ENCODE measurements at regions not wholly inside any gene's neighbourhood (a gene's known extent, or its start where the extent isn't known, plus 50 kb on each side); places are given as distances from the start of the nearest gene placed in this dataset.
"Not testable (repeated sequence)": the region's sequence is repeated elsewhere in the genome, so short reads cannot be mapped to it uniquely, and the experiment has no call there.

DNA sequence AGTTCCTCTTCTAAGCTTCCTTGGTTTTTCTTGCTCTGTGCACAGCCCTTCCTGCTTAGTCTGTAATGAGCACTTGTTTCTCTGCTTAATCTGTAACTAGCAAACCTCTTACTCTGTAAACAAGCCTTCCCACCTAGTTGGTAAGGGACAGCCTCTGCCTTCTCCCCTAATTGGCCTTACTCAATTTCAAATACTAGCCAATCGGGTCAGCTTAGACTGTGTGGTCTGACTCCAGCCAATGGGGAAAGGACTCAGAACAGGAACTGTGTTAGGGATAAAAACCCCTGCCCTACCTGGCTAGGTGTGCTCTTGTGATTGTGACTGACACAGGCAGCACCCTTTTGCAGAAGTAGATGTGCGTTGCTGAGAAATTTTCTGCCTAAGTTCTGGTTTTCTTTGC is 136.5 kb upstream of the AADAT start:
- Histone ChIP-seq H3K27me3 (replicated peaks; ENCODE audit: insufficient read depth) (no peaks in the 10 kb centered on the region), H3K9me3 (ENCODE audit: low read depth) (no peaks in the 10 kb centered on the region), H3K4me1 (ENCODE audit: insufficient read depth) (no peaks in the 10 kb centered on the region), H3K9me2 (ENCODE audit: insufficient read depth) (no peaks in the 10 kb centered on the region), H3F3A (ENCODE audit: insufficient read depth) (no peaks in the 10 kb centered on the region), H3K4me3 (no peak overlapping the region), H3K79me2 (ENCODE audit: insufficient read depth) (no peaks in the 10 kb centered on the region), H3K36me3 (ENCODE audit: low read depth) (no peaks in the 10 kb centered on the region), H3K4me2 (ENCODE audit: unreplicated experiment) (no peak overlapping the region), H3K9ac (no peak overlapping the region), H2AFZ (no peak overlapping the region), H3K27ac (no peak overlapping the region), H4K20me1 (ENCODE audit: insufficient read depth) (no peaks in the 10 kb centered on the region)
- TF ChIP-seq EZH2phosphoT487 (IDR thresholded peaks at IDR 0.05; ENCODE audit: insufficient read depth, low read depth): no peak
- TF ChIP-seq EZH2 (IDR thresholded peaks at IDR 0.05; ENCODE audit: insufficient read depth, poor library complexity, severe bottlenecking): no peak
- no peak for DNase-seq
- WGBS, 2 experiments (ENCODE audit: low coverage in 1 of 2, low lambda C conversion rate in 2 of 2, missing lambda C conversion rate in 2 of 2): 13 to 18% methylated on average over 2 of the region's 2 CpGs
- in situ Hi-C loops (cut with MboI): no loop called here

DNA sequence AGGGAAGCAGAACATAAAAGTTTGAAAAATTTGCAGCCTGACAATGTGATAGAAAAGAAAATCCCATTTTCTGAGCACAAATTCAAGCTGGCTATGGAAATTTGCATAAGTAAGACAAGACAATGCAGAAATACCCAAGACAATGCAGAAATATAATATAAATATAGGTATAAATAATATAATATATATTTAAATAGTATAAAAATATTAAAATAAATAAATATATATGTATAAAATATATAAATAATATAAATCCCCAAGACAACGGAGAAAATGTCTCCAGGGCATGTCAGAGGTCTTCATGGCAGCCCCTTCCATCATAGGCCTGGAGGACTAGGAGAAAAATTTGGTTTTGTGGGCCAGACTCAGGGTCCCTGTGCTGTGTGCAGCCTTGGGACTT is 125.0 kb upstream of the AADAT start:
- WGBS, 2 experiments (ENCODE audit: low coverage in 1 of 2, low lambda C conversion rate in 2 of 2, missing lambda C conversion rate in 2 of 2): 0 to 3% methylated on average over 1 of the region's 1 CpG
- Histone ChIP-seq H3K4me1 (ENCODE audit: insufficient read depth) (no peaks in the 10 kb centered on the region), H2AFZ (no peak overlapping the region), H3K4me2 (ENCODE audit: unreplicated experiment) (no peak overlapping the region), H3F3A (ENCODE audit: insufficient read depth) (no peaks in the 10 kb centered on the region), H3K36me3 (ENCODE audit: low read depth) (no peaks in the 10 kb centered on the region), H3K4me3 (no peak overlapping the region), H3K9me2 (ENCODE audit: insufficient read depth) (no peaks in the 10 kb centered on the region), H3K27ac (no peak overlapping the region), H3K9ac (no peak overlapping the region), H3K79me2 (ENCODE audit: insufficient read depth) (no peaks in the 10 kb centered on the region), H3K9me3 (ENCODE audit: low read depth) (no peaks in the 10 kb centered on the region), H3K27me3 (replicated peaks; ENCODE audit: insufficient read depth) (no peaks in the 10 kb centered on the region), H4K20me1 (ENCODE audit: insufficient read depth) (no peaks in the 10 kb centered on the region)
- no peak for DNase-seq
- in situ Hi-C loops (cut with MboI): no loop called here
- TF ChIP-seq EZH2 (IDR thresholded peaks at IDR 0.05; ENCODE audit: insufficient read depth, poor library complexity, severe bottlenecking): no peak
- TF ChIP-seq EZH2phosphoT487 (IDR thresholded peaks at IDR 0.05; ENCODE audit: insufficient read depth, low read depth): no peak

GRCh38 chr4:170214101-170214500 is 124.3 kb upstream of the AADAT start:
- DNase-seq: no peak
- in situ Hi-C loops (cut with MboI): no loop called here
- no peak overlapping the region for H3K4me2 ChIP-seq (ENCODE audit: unreplicated experiment)
- no peak overlapping the region for H2AFZ ChIP-seq
- H4K20me1 ChIP-seq (ENCODE audit: insufficient read depth): no peaks in the 10 kb centered on the region
- WGBS, 2 experiments (ENCODE audit: low coverage in 1 of 2, low lambda C conversion rate in 2 of 2, missing lambda C conversion rate in 2 of 2): 23 to 25% methylated on average over 1 of the region's 1 CpG
- H3K79me2 ChIP-seq (ENCODE audit: insufficient read depth): no peaks in the 10 kb centered on the region
- H3K27ac ChIP-seq: no peak overlapping the region
- no peaks in the 10 kb centered on the region for H3K36me3 ChIP-seq (ENCODE audit: low read depth)
- H3K9ac ChIP-seq: no peak overlapping the region
- TF ChIP-seq EZH2phosphoT487 (IDR thresholded peaks at IDR 0.05; ENCODE audit: insufficient read depth, low read depth) (no peak), EZH2 (IDR thresholded peaks at IDR 0.05; ENCODE audit: insufficient read depth, poor library complexity, severe bottlenecking) (no peak)
- no peaks in the 10 kb centered on the region for H3K27me3 ChIP-seq (replicated peaks; ENCODE audit: insufficient read depth)
- H3K9me3 ChIP-seq (ENCODE audit: low read depth): no peaks in the 10 kb centered on the region
- H3F3A ChIP-seq (ENCODE audit: insufficient read depth): no peaks in the 10 kb centered on the region
- H3K4me3 ChIP-seq: no peak overlapping the region
- no peaks in the 10 kb centered on the region for H3K9me2 ChIP-seq (ENCODE audit: insufficient read depth)
- H3K4me1 ChIP-seq (ENCODE audit: insufficient read depth): no peaks in the 10 kb centered on the region

GRCh38 chr4:170202721-170203120 is 113.0 kb upstream of the AADAT start:
- H3K36me3 ChIP-seq (ENCODE audit: low read depth): no peaks in the 10 kb centered on the region
- 12 to 21% methylated on average over 3 of the region's 3 CpGs for WGBS, 2 experiments (ENCODE audit: low coverage in 1 of 2, low lambda C conversion rate in 2 of 2, missing lambda C conversion rate in 2 of 2)
- DNase-seq: no peak
- H3K9ac ChIP-seq: no peak overlapping the region
- in situ Hi-C loops (cut with MboI): no loop called here
- H3K4me1 ChIP-seq (ENCODE audit: insufficient read depth): no peaks in the 10 kb centered on the region
- no peak overlapping the region for H3K4me2 ChIP-seq (ENCODE audit: unreplicated experiment)
- no peaks in the 10 kb centered on the region for H3K79me2 ChIP-seq (ENCODE audit: insufficient read depth)
- no peaks in the 10 kb centered on the region for H3F3A ChIP-seq (ENCODE audit: insufficient read depth)
- TF ChIP-seq EZH2 (IDR thresholded peaks at IDR 0.05; ENCODE audit: insufficient read depth, poor library complexity, severe bottlenecking) (no peak), EZH2phosphoT487 (IDR thresholded peaks at IDR 0.05; ENCODE audit: insufficient read depth, low read depth) (no peak)
- no peaks in the 10 kb centered on the region for H3K27me3 ChIP-seq (replicated peaks; ENCODE audit: insufficient read depth)
- no peak overlapping the region for H3K27ac ChIP-seq
- H3K9me3 ChIP-seq (ENCODE audit: low read depth): no peaks in the 10 kb centered on the region
- no peaks in the 10 kb centered on the region for H4K20me1 ChIP-seq (ENCODE audit: insufficient read depth)
- no peaks in the 10 kb centered on the region for H3K9me2 ChIP-seq (ENCODE audit: insufficient read depth)
- no peak overlapping the region for H2AFZ ChIP-seq
- H3K4me3 ChIP-seq: no peak overlapping the region

- no peak for TF ChIP-seq EZH2 (IDR thresholded peaks at IDR 0.05; ENCODE audit: insufficient read depth, poor library complexity, severe bottlenecking)
- TF ChIP-seq EZH2phosphoT487 (IDR thresholded peaks at IDR 0.05; ENCODE audit: insufficient read depth, low read depth): no peak
- no peak overlapping the region for H3K9ac ChIP-seq
- H3K79me2 ChIP-seq (ENCODE audit: insufficient read depth): no peaks in the 10 kb centered on the region
- no peaks in the 10 kb centered on the region for H3K36me3 ChIP-seq (ENCODE audit: low read depth)
- H3K4me3 ChIP-seq: no peak overlapping the region
- H3K9me2 ChIP-seq (ENCODE audit: insufficient read depth): no peaks in the 10 kb centered on the region
- H2AFZ ChIP-seq: no peak overlapping the region
- no peak overlapping the region for H3K4me2 ChIP-seq (ENCODE audit: unreplicated experiment)
- no peaks in the 10 kb centered on the region for H4K20me1 ChIP-seq (ENCODE audit: insufficient read depth)
- H3K27me3 ChIP-seq (replicated peaks; ENCODE audit: insufficient read depth): no peaks in the 10 kb centered on the region
- H3F3A ChIP-seq (ENCODE audit: insufficient read depth): no peaks in the 10 kb centered on the region
- no peak overlapping the region for H3K27ac ChIP-seq
- in situ Hi-C loops (cut with MboI): no loop called here
- DNase-seq: peak; percentile 24
- H3K4me1 ChIP-seq (ENCODE audit: insufficient read depth): no peaks in the 10 kb centered on the region
- 0% methylated on average over 1 of the region's 1 CpG for WGBS, 2 experiments (ENCODE audit: low coverage in 1 of 2, low lambda C conversion rate in 2 of 2, missing lambda C conversion rate in 2 of 2)
- no peaks in the 10 kb centered on the region for H3K9me3 ChIP-seq (ENCODE audit: low read depth)
Measured at GRCh38 chr4:170198747-170199146, 109.0 kb upstream of the AADAT start.

- H3K79me2 ChIP-seq (ENCODE audit: insufficient read depth); H3K4me3 ChIP-seq; H3K4me2 ChIP-seq (ENCODE audit: unreplicated experiment); H2AFZ ChIP-seq; H3K9ac ChIP-seq; in situ Hi-C loops (cut with MboI); H3K27ac ChIP-seq; DNase-seq; H3K4me1 ChIP-seq (ENCODE audit: insufficient read depth); H3K9me3 ChIP-seq (ENCODE audit: low read depth); H3F3A ChIP-seq (ENCODE audit: insufficient read depth); H3K36me3 ChIP-seq (ENCODE audit: low read depth); H3K9me2 ChIP-seq (ENCODE audit: insufficient read depth); H4K20me1 ChIP-seq (ENCODE audit: insufficient read depth); H3K27me3 ChIP-seq (replicated peaks; ENCODE audit: insufficient read depth): not testable (repeated sequence)
- WGBS, 2 experiments (ENCODE audit: low coverage in 1 of 2, low lambda C conversion rate in 2 of 2, missing lambda C conversion rate in 2 of 2): 5 to 10% methylated on average over 2 of the region's 2 CpGs
Measured at GRCh38 chr4:170194794-170195193, 105.0 kb upstream of the AADAT start.

Data from GM23248 (cell line).